ENCODE measurements at regions not wholly inside any gene's neighbourhood (a gene's known extent, or its start where the extent isn't known, plus 50 kb on each side); places are given as distances from the start of the nearest gene placed in this dataset.

- DNase-seq = no peak
- H3K4me1 ChIP-seq (ENCODE audit: control extremely low read depth in 1 of 4, control insufficient read depth in 4 of 4, insufficient read depth in 4 of 4, low read length in 3 of 4) = peaks cover 0 to 4% (median 0%) of the 10 kb centered on the region in 4 experiments
- no peak overlapping the region for H3K4me3 ChIP-seq (ENCODE audit: control insufficient read depth in 1 of 7, extremely low read depth in 1 of 7, insufficient read depth in 4 of 7, low read depth in 2 of 7, low read length in 6 of 7)
- H3K36me3 ChIP-seq (ENCODE audit: control insufficient read depth in 4 of 4, insufficient read depth in 4 of 4, low read length in 3 of 4) = no peaks in the 10 kb centered on the region
- peaks cover 0 to 23% (median 5%) of the 10 kb centered on the region in 5 experiments for H3K9me3 ChIP-seq (ENCODE audit: control extremely low read depth in 1 of 5, control insufficient read depth in 4 of 5, insufficient read depth in 2 of 5, low read depth in 1 of 5, low read length in 4 of 5)
- H3K27me3 ChIP-seq (replicated peaks in 2 of 5; ENCODE audit: control insufficient read depth in 4 of 5, insufficient read depth in 5 of 5, low read length in 4 of 5) = no peaks in the 10 kb centered on the region
- ChIA-PET POLR2A (no interaction called here), CTCF (no interaction called here)
- 97% methylated on average over 15 of the region's 15 CpGs for WGBS (ENCODE audit: insufficient coverage)
- no peak overlapping the region for H3K27ac ChIP-seq (ENCODE audit: insufficient read depth in 1 of 2, low read depth in 1 of 2, low read length in 2 of 2, poor library complexity in 1 of 2, severe bottlenecking in 2 of 2)
Observed at GRCh38 chr4:13298655-13299054, 185.5 kb downstream of the RAB28 start.

GRCh38 chr4:13296986-13297385, 187.2 kb downstream of the RAB28 start:
- H3K4me3 ChIP-seq (ENCODE audit: control insufficient read depth in 1 of 7, extremely low read depth in 1 of 7, insufficient read depth in 4 of 7, low read depth in 2 of 7, low read length in 6 of 7) = no peak overlapping the region
- WGBS (ENCODE audit: insufficient coverage) = 20% methylated on average over 1 of the region's 1 CpG
- ChIA-PET CTCF (no interaction called here), POLR2A (no interaction called here)
- H3K36me3 ChIP-seq (ENCODE audit: control insufficient read depth in 4 of 4, insufficient read depth in 4 of 4, low read length in 3 of 4) = no peaks in the 10 kb centered on the region
- H3K27me3 ChIP-seq (replicated peaks in 2 of 5; ENCODE audit: control insufficient read depth in 4 of 5, insufficient read depth in 5 of 5, low read length in 4 of 5) = no peaks in the 10 kb centered on the region
- peaks cover 0 to 23% (median 5%) of the 10 kb centered on the region in 5 experiments for H3K9me3 ChIP-seq (ENCODE audit: control extremely low read depth in 1 of 5, control insufficient read depth in 4 of 5, insufficient read depth in 2 of 5, low read depth in 1 of 5, low read length in 4 of 5)
- no peak for DNase-seq
- H3K27ac ChIP-seq (ENCODE audit: insufficient read depth in 1 of 2, low read depth in 1 of 2, low read length in 2 of 2, poor library complexity in 1 of 2, severe bottlenecking in 2 of 2) = no peak overlapping the region
- peaks cover 0 to 4% (median 0%) of the 10 kb centered on the region in 4 experiments for H3K4me1 ChIP-seq (ENCODE audit: control extremely low read depth in 1 of 4, control insufficient read depth in 4 of 4, insufficient read depth in 4 of 4, low read length in 3 of 4)

- DNase-seq = peak in 1 of 3 donors; percentile 0
- H3K9me3 ChIP-seq (ENCODE audit: control extremely low read depth in 1 of 5, control insufficient read depth in 4 of 5, insufficient read depth in 2 of 5, low read depth in 1 of 5, low read length in 4 of 5) = peaks cover 0 to 15% (median 3%) of the 10 kb centered on the region in 5 experiments
- 67% methylated on average over 3 of the region's 5 CpGs for WGBS (ENCODE audit: insufficient coverage)
- ChIA-PET CTCF (no interaction called here), POLR2A (no interaction called here)
- H3K4me1 ChIP-seq (ENCODE audit: control extremely low read depth in 1 of 4, control insufficient read depth in 4 of 4, insufficient read depth in 4 of 4, low read length in 3 of 4) = peaks cover 0 to 4% (median 0%) of the 10 kb centered on the region in 4 experiments
- H3K36me3 ChIP-seq (ENCODE audit: control insufficient read depth in 4 of 4, insufficient read depth in 4 of 4, low read length in 3 of 4) = no peaks in the 10 kb centered on the region
- H3K4me3 ChIP-seq (ENCODE audit: control insufficient read depth in 1 of 7, extremely low read depth in 1 of 7, insufficient read depth in 4 of 7, low read depth in 2 of 7, low read length in 6 of 7) = no peak overlapping the region
- H3K27me3 ChIP-seq (replicated peaks in 2 of 5; ENCODE audit: control insufficient read depth in 4 of 5, insufficient read depth in 5 of 5, low read length in 4 of 5) = no peaks in the 10 kb centered on the region
- H3K27ac ChIP-seq (ENCODE audit: insufficient read depth in 1 of 2, low read depth in 1 of 2, low read length in 2 of 2, poor library complexity in 1 of 2, severe bottlenecking in 2 of 2) = no peak overlapping the region
Observed at GRCh38 chr4:13294961-13295605, 189.1 kb downstream of the RAB28 start.

- peaks cover 0 to 20% (median 3%) of the 10 kb centered on the region in 5 experiments for H3K9me3 ChIP-seq (ENCODE audit: control extremely low read depth in 1 of 5, control insufficient read depth in 4 of 5, insufficient read depth in 2 of 5, low read depth in 1 of 5, low read length in 4 of 5)
- H3K27me3 ChIP-seq (replicated peaks in 2 of 5; ENCODE audit: control insufficient read depth in 4 of 5, insufficient read depth in 5 of 5, low read length in 4 of 5) = no peaks in the 10 kb centered on the region
- H3K36me3 ChIP-seq (ENCODE audit: control insufficient read depth in 4 of 4, insufficient read depth in 4 of 4, low read length in 3 of 4) = no peaks in the 10 kb centered on the region
- no CpG with 5 or more reads among the region's 1 CpG for WGBS (ENCODE audit: insufficient coverage)
- H3K27ac ChIP-seq (ENCODE audit: insufficient read depth in 1 of 2, low read depth in 1 of 2, low read length in 2 of 2, poor library complexity in 1 of 2, severe bottlenecking in 2 of 2) = no peak overlapping the region
- H3K4me1 ChIP-seq (ENCODE audit: control extremely low read depth in 1 of 4, control insufficient read depth in 4 of 4, insufficient read depth in 4 of 4, low read length in 3 of 4) = peaks cover 0 to 4% (median 0%) of the 10 kb centered on the region in 4 experiments
- no peak overlapping the region for H3K4me3 ChIP-seq (ENCODE audit: control insufficient read depth in 1 of 7, extremely low read depth in 1 of 7, insufficient read depth in 4 of 7, low read depth in 2 of 7, low read length in 6 of 7)
- POLR2A ChIA-PET = no interaction called here
- DNase-seq = no peak
- CTCF ChIA-PET = no interaction called here
Observed at GRCh38 chr4:13292372-13292771, 191.8 kb downstream of the RAB28 start.

GRCh38 chr4:13289391-13289790, 194.7 kb downstream of the RAB28 start:
- no peak for DNase-seq
- H3K4me3 ChIP-seq (ENCODE audit: control insufficient read depth in 1 of 7, extremely low read depth in 1 of 7, insufficient read depth in 4 of 7, low read depth in 2 of 7, low read length in 6 of 7) = no peak overlapping the region
- no peak overlapping the region for H3K27ac ChIP-seq (ENCODE audit: insufficient read depth in 1 of 2, low read depth in 1 of 2, low read length in 2 of 2, poor library complexity in 1 of 2, severe bottlenecking in 2 of 2)
- H3K27me3 ChIP-seq (replicated peaks in 2 of 5; ENCODE audit: control insufficient read depth in 4 of 5, insufficient read depth in 5 of 5, low read length in 4 of 5) = no peaks in the 10 kb centered on the region
- H3K4me1 ChIP-seq (ENCODE audit: control extremely low read depth in 1 of 4, control insufficient read depth in 4 of 4, insufficient read depth in 4 of 4, low read length in 3 of 4) = no peaks in the 10 kb centered on the region
- H3K9me3 ChIP-seq (ENCODE audit: control extremely low read depth in 1 of 5, control insufficient read depth in 4 of 5, insufficient read depth in 2 of 5, low read depth in 1 of 5, low read length in 4 of 5) = peaks cover 0 to 11% (median 0%) of the 10 kb centered on the region in 5 experiments
- H3K36me3 ChIP-seq (ENCODE audit: control insufficient read depth in 4 of 4, insufficient read depth in 4 of 4, low read length in 3 of 4) = no peaks in the 10 kb centered on the region
- ChIA-PET POLR2A (no interaction called here), CTCF (no interaction called here)
- WGBS (ENCODE audit: insufficient coverage) = no CpG with 5 or more reads among the region's 1 CpG

GRCh38 chr4:13285336-13285735, 198.8 kb downstream of the RAB28 start:
- Histone ChIP-seq H3K4me1 (ENCODE audit: control extremely low read depth in 1 of 4, control insufficient read depth in 4 of 4, insufficient read depth in 4 of 4, low read length in 3 of 4) (no peaks in the 10 kb centered on the region), H3K9me3 (ENCODE audit: control extremely low read depth in 1 of 5, control insufficient read depth in 4 of 5, insufficient read depth in 2 of 5, low read depth in 1 of 5, low read length in 4 of 5) (peaks cover 0 to 9% (median 0%) of the 10 kb centered on the region in 5 experiments), H3K4me3 (ENCODE audit: control insufficient read depth in 1 of 7, extremely low read depth in 1 of 7, insufficient read depth in 4 of 7, low read depth in 2 of 7, low read length in 6 of 7) (no peak overlapping the region), H3K27ac (ENCODE audit: insufficient read depth in 1 of 2, low read depth in 1 of 2, low read length in 2 of 2, poor library complexity in 1 of 2, severe bottlenecking in 2 of 2) (no peak overlapping the region), H3K36me3 (ENCODE audit: control insufficient read depth in 4 of 4, insufficient read depth in 4 of 4, low read length in 3 of 4) (no peaks in the 10 kb centered on the region), H3K27me3 (replicated peaks in 2 of 5; ENCODE audit: control insufficient read depth in 4 of 5, insufficient read depth in 5 of 5, low read length in 4 of 5) (no peaks in the 10 kb centered on the region)
- CTCF ChIA-PET = no interaction called here
- POLR2A ChIA-PET = no interaction called here
- DNase-seq = no peak

- no peak overlapping the region for H3K4me3 ChIP-seq (ENCODE audit: control insufficient read depth in 1 of 7, extremely low read depth in 1 of 7, insufficient read depth in 4 of 7, low read depth in 2 of 7, low read length in 6 of 7)
- peaks cover 0 to 9% (median 0%) of the 10 kb centered on the region in 5 experiments for H3K9me3 ChIP-seq (ENCODE audit: control extremely low read depth in 1 of 5, control insufficient read depth in 4 of 5, insufficient read depth in 2 of 5, low read depth in 1 of 5, low read length in 4 of 5)
- no peaks in the 10 kb centered on the region for H3K36me3 ChIP-seq (ENCODE audit: control insufficient read depth in 4 of 4, insufficient read depth in 4 of 4, low read length in 3 of 4)
- ChIA-PET POLR2A (no interaction called here), CTCF (no interaction called here)
- DNase-seq = no peak
- no peaks in the 10 kb centered on the region for H3K27me3 ChIP-seq (replicated peaks in 2 of 5; ENCODE audit: control insufficient read depth in 4 of 5, insufficient read depth in 5 of 5, low read length in 4 of 5)
- no peaks in the 10 kb centered on the region for H3K4me1 ChIP-seq (ENCODE audit: control extremely low read depth in 1 of 4, control insufficient read depth in 4 of 4, insufficient read depth in 4 of 4, low read length in 3 of 4)
- WGBS (ENCODE audit: insufficient coverage) = no CpG with 5 or more reads among the region's 2 CpGs
- H3K27ac ChIP-seq (ENCODE audit: insufficient read depth in 1 of 2, low read depth in 1 of 2, low read length in 2 of 2, poor library complexity in 1 of 2, severe bottlenecking in 2 of 2) = no peak overlapping the region
Observed at GRCh38 chr4:13284932-13285331, 199.2 kb downstream of the RAB28 start.
